ENCODE measurements at regions not wholly inside any gene's neighbourhood (a gene's known extent, or its start where the extent isn't known, plus 50 kb on each side); places are given as distances from the start of the nearest gene placed in this dataset.
"Not testable (repeated sequence)": the region's sequence is repeated elsewhere in the genome, so short reads cannot be mapped to it uniquely, and the experiment has no call there.

- no peaks in the 10 kb centered on the region for H3K9me3 ChIP-seq (ENCODE audit: control insufficient read depth, insufficient read depth, low read depth, low read length)
- H3K36me3 ChIP-seq (ENCODE audit: control insufficient read depth in 2 of 2, insufficient read depth in 1 of 2, low read length in 2 of 2) = no peaks in the 10 kb centered on the region
- ChIA-PET CTCF (interaction anchor here (0.6 kb wide), 1 partner anchor 11 kb away, joined by 3 read pairs; no protein-coding TSS in a partner anchor), POLR2A (no interaction called here)
- H3K4me1 ChIP-seq (ENCODE audit: control insufficient read depth, insufficient read depth, low read length) = no peaks in the 10 kb centered on the region
- no peak overlapping the region for H3K27ac ChIP-seq (ENCODE audit: extremely low read depth, low read depth, low read length)
- no peak overlapping the region for H3K4me3 ChIP-seq (ENCODE audit: low read depth, low read length)
- TF ChIP-seq ZNF280C (tag by site-specific recombination; IDR thresholded peaks at IDR 0.05) = no peak
- no peak for TF ChIP-seq KLF1 (tag by site-specific recombination; IDR thresholded peaks at IDR 0.05)
- TF ChIP-seq FEZF1 (tag by site-specific recombination; IDR thresholded peaks at IDR 0.05) = no peak
- no peak for TF ChIP-seq PRDM6 (tag by site-specific recombination; IDR thresholded peaks at IDR 0.05)
- no peak for TF ChIP-seq ZNF394 (tag by site-specific recombination; IDR thresholded peaks at IDR 0.05; ENCODE audit: borderline replicate concordance)
- TF ChIP-seq, protein P1, sequence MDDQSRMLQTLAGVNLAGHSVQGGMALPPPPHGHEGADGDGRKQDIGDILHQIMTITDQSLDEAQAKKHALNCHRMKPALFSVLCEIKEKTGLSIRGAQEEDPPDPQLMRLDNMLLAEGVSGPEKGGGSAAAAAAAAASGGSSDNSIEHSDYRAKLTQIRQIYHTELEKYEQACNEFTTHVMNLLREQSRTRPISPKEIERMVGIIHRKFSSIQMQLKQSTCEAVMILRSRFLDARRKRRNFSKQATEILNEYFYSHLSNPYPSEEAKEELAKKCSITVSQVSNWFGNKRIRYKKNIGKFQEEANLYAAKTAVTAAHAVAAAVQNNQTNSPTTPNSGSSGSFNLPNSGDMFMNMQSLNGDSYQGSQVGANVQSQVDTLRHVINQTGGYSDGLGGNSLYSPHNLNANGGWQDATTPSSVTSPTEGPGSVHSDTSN (CRISPR knock-in tag; IDR thresholded peaks at IDR 0.05) = no peak
- TF ChIP-seq SALL2 (tag by site-specific recombination; IDR thresholded peaks at IDR 0.05; ENCODE audit: borderline replicate concordance) = no peak
- TF ChIP-seq BCL6B (tag by site-specific recombination; IDR thresholded peaks at IDR 0.05) = no peak
- no peak for TF ChIP-seq ZNF302 (tag by site-specific recombination; IDR thresholded peaks at IDR 0.05; ENCODE audit: low read depth)
- no peak for TF ChIP-seq ZNF362 (tag by site-specific recombination; IDR thresholded peaks at IDR 0.05)
- TF ChIP-seq TCF7L2 (IDR thresholded peaks at IDR 0.05; ENCODE audit: borderline replicate concordance, low read depth, low read length) = no peak
- no peak for TF ChIP-seq ZNF596 (tag by site-specific recombination; IDR thresholded peaks at IDR 0.05)
- TF ChIP-seq ZNF174 (tag by site-specific recombination; IDR thresholded peaks at IDR 0.05) = no peak
- no peak for TF ChIP-seq ZNF600 (tag by site-specific recombination; IDR thresholded peaks at IDR 0.05)
- no peak for TF ChIP-seq ZNF510 (tag by site-specific recombination; IDR thresholded peaks at IDR 0.05; ENCODE audit: insufficient replicate concordance)
- TF ChIP-seq, protein P2, sequence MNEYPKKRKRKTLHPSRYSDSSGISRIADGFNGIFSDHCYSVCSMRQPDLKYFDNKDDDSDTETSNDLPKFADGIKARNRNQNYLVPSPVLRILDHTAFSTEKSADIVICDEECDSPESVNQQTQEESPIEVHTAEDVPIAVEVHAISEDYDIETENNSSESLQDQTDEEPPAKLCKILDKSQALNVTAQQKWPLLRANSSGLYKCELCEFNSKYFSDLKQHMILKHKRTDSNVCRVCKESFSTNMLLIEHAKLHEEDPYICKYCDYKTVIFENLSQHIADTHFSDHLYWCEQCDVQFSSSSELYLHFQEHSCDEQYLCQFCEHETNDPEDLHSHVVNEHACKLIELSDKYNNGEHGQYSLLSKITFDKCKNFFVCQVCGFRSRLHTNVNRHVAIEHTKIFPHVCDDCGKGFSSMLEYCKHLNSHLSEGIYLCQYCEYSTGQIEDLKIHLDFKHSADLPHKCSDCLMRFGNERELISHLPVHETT (tag by site-specific recombination; IDR thresholded peaks at IDR 0.05) = no peak
Measured at GRCh38 chr9:30103647-30104394, 2280.6 kb upstream of the ACO1 start.

DNA sequence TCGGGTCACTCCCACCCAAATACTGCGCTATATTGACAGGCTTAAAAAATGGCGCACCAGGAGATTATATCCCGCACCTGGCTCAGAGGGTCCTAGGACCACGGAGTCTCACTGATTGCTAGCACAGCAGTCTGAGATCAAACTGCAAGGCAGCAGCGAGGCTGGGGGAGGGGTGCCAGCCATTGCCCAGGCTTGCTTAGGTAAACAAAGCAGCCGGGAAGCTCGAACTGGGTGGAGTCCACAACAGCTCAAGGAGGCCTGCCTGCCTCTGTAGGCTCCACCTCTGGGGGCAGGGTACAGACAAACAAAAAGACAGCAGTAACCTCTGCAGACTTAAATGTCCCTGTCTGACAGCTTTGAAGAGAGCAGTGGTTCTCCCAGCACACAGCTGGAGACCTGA, 2277.3 kb upstream of the ACO1 start:
- H3K27ac ChIP-seq (ENCODE audit: extremely low read depth, low read depth, low read length); H3K36me3 ChIP-seq (ENCODE audit: control insufficient read depth in 2 of 2, insufficient read depth in 1 of 2, low read length in 2 of 2); H3K9me3 ChIP-seq (ENCODE audit: control insufficient read depth, insufficient read depth, low read depth, low read length); H3K4me3 ChIP-seq (ENCODE audit: low read depth, low read length); H3K4me1 ChIP-seq (ENCODE audit: control insufficient read depth, insufficient read depth, low read length); CTCF ChIA-PET; POLR2A ChIA-PET: not testable (repeated sequence)

Data from HEK293 (cell line).